ENCODE measurements at regions not wholly inside any gene's neighbourhood (a gene's known extent, or its start where the extent isn't known, plus 50 kb on each side); places are given as distances from the start of the nearest gene placed in this dataset.

GRCh38 chr2:65742977-65743376, 310.6 kb upstream of the SPRED2 start:
- no peak for TF ChIP-seq SMC3 (IDR thresholded peaks at IDR 0.05; ENCODE audit: low read depth, low read length)
- Histone ChIP-seq H3K23ac (ENCODE audit: low read depth, low read length) (no peak overlapping the region), H3K56ac (ENCODE audit: extremely low read depth, insufficient read depth, low read length) (no peak overlapping the region), H3K27ac (ENCODE audit: insufficient read depth, low read length) (no peak overlapping the region), H2BK5ac (ENCODE audit: low read depth, low read length, poor library complexity, severe bottlenecking) (no peak overlapping the region), H3K4me3 (ENCODE audit: insufficient read depth, low read depth, low read length) (no peak overlapping the region), H2BK120ac (ENCODE audit: low read depth, low read length) (no peak overlapping the region), H2AFZ (replicated peaks; ENCODE audit: low read length, poor library complexity) (no peak overlapping the region), H4K20me1 (ENCODE audit: insufficient read depth, low read length) (no peaks in the 10 kb centered on the region), H2AK9ac (replicated peaks; ENCODE audit: low read depth, low read length, poor library complexity) (no peak overlapping the region), H3K79me1 (ENCODE audit: low read depth in 1 of 2, low read length in 2 of 2) (no peaks in the 10 kb centered on the region), H4K5ac (ENCODE audit: low read depth, low read length) (no peak overlapping the region), H3K36me3 (ENCODE audit: control insufficient read depth, insufficient read depth, low read length) (no peaks in the 10 kb centered on the region), H3K18ac (ENCODE audit: low read depth, low read length) (no peak overlapping the region), H3K4me2 (ENCODE audit: low read depth, low read length) (no peak overlapping the region), H2AK5ac (ENCODE audit: low read depth, low read length) (no peak overlapping the region), H3K9ac (ENCODE audit: low read depth, low read length) (no peak overlapping the region), H3K9me3 (ENCODE audit: control insufficient read depth, insufficient read depth, low read length) (no peaks in the 10 kb centered on the region), H3K4me1 (ENCODE audit: control insufficient read depth, insufficient read depth, low read length) (no peaks in the 10 kb centered on the region), H3K4ac (ENCODE audit: low read depth, low read length) (no peak overlapping the region), H4K8ac (ENCODE audit: low read depth in 2 of 2, low read length in 2 of 2) (no peak overlapping the region), H2BK15ac (ENCODE audit: low read depth, low read length) (no peak overlapping the region), H3K9me1 (ENCODE audit: insufficient read depth, low read length) (no peaks in the 10 kb centered on the region), H2BK20ac (ENCODE audit: low read depth, low read length) (no peak overlapping the region), H3K14ac (replicated peaks; ENCODE audit: low read depth, low read length) (no peak overlapping the region), H4K91ac (ENCODE audit: insufficient read depth, low read depth, low read length) (no peak overlapping the region), H3K27me3 (ENCODE audit: control insufficient read depth, insufficient read depth, low read length) (peaks cover 5% of the 10 kb centered on the region)
- POLR2A ChIA-PET (ENCODE audit: unreplicated experiment) = no interaction called here
- WGBS, 2 experiments (ENCODE audit: extremely low coverage in 2 of 2, insufficient read length in 1 of 2) = 80% methylated on average over 1 of the region's 1 CpG; no CpG with 5 or more reads in 1 of the 2 experiments
- DNase-seq (no peak), ATAC-seq (ENCODE audit: low read depth) (no peak)
- intact Hi-C loops (cut with micrococcal nuclease) (no loop called here), in situ Hi-C loops (cut with MboI; ENCODE audit: low sequenced_read_pairs) (no loop called here), dilution Hi-C loops (cut with HindIII; ENCODE audit: low sequenced_read_pairs, unreplicated experiment) (no loop called here)
- no TSS peak for BruUV-seq (replicated peaks)
- CTCF ChIA-PET = no interaction called here

Measured in IMR-90 (cell line).